Occipital lobe (tissue), 1 donor: ENCODE measurements at regions not wholly inside any gene's neighbourhood (a gene's known extent, or its start where the extent isn't known, plus 50 kb on each side); places are given as distances from the start of the nearest gene placed in this dataset.

Source experiments
- DNase-seq: peaks from one replicate; lab custom pipeline; 2025; lab: John Stamatoyannopoulos, UW

DNA sequence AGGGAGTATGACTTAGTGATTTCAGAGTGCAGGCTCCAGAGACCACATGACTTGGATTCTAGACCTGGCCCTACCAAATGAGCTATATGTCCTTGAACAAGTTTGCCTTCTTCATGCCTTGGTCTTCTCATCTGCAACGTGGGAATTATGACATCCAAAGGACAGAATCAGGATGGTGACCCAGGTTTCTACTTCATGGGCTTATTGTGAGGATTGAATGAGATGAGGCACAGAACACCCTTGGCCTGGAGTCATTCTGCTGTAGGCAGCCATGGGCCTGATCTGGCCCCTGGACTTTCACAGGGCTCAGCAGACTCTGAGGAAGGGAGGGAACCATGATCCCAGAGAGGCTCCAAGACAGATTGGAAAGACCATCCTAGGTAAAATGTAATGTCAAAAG, 85.6 kb upstream of the HAAO start:
- DNase-seq = no peak

DNA sequence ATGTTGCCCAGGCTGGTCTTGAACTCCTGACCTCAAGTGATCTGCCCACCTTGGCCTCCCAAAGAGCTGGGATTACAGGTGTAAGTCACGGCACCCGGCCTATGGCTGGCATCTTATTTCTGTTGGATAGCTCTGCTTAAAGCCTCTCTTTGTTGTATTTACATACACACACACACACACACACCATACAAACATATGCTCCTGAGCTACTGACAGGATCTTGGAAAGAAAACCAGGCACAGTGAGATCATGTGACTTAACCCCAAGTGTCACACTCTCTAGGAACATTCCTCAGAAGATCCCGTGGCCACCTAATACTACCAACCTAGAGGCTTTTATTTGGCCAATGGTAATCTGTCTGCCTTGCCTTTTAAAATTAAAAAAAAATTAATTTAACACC, 85.1 kb upstream of the HAAO start:
- no peak for DNase-seq

GRCh38 chr2:42876326-42876751, 84.0 kb upstream of the HAAO start:
- no peak for DNase-seq

GRCh38 chr2:42875880-42876279, 83.5 kb upstream of the HAAO start:
- no peak for DNase-seq

DNA sequence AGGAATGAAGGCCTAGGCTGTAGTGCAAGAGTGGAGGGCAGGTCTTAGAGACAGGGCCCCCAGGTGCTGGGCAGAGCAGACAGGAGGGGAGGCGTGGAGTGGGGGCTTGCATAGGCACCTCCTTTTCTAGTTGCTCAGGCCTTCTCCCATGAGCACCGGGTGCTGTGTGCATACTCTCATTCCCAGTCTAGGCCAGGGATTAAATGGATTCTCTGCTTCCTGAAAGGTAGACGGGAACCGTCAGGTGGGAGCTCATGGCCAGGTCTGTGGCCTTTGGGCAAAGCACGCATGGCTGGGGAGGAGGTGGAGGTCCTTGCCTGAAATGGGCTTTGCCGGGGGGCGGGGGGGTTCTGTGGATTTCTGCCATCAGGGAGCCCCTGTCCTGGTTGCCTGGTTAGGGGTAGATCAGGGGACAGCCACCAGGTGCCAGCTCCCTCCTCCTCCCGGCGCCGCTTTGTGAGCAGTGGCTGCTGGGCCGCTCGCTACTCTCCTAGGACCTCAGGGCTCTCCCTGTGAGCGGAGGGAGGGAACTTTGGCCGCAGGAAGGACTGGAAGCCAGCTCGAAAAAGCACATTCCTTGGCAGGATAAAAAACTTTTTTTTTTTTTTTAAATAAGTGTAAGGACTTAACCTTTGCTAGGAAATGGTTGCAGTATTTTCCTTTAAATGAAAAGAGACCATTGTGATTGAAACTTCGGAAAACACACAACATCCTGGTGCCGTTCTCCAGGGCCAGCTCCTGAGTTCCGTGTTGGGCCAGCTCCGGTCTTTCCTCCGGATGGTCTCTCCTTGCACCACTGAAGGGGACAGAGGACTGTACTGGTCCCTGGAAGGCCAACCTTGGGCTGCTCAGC, 82.8 kb upstream of the HAAO start:
- DNase-seq = no peak

DNA sequence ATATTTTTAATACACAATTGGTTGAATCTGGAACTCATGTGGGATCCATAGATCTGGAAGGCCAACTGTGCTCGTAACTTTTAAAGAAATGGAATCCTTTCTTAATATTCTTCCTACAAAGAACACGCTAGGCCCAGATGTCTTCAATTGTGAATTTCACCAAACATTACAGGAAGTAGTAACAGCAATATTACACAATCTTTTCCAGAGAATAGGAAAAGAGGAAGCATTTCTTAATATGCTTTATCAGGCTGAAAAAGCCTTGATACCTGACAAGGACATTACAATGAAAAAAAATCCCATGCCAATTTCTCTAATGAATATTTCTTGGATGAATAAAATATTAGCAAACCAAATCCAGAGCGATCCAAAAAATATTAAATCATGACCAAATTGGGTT, 80.3 kb upstream of the HAAO start:
- no peak for DNase-seq

DNA sequence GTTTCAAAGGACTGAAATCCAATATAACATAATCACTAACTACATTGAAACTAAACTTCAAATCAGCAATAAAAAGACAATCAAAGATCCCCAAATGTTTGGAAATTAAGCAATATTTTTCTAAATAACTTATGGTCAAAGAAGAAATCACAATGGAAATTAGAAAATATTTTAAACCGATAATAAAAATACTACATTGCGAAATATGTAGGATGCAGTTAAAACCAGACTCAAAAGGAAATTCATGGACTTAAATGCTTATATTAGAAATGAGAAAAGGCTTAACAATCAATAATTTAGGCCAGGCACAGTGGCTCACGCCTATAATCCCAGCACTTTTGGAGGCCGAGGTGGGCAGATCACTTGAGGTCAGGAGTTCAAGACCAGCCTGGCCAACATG, 79.0 kb upstream of the HAAO start:
- no peak for DNase-seq

DNA sequence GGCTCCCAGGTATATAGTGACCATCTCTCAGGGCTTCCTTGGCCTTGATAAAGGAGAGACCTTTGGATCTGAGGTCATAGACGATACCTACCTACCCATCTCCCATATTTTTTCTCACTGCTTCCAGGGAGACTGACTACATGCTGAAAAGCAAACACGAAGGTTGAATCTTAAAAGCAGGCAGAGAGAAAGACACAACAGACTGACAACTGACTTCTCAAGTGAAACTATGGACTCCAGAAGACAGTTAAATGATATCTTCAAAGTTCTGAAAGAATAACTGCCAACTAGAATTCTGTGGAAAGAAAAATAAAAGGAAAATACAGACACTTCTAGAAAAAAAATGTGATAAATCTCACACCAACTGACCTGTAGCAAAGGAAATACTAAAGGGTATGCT, 76.5 kb upstream of the HAAO start:
- DNase-seq = no peak

DNA sequence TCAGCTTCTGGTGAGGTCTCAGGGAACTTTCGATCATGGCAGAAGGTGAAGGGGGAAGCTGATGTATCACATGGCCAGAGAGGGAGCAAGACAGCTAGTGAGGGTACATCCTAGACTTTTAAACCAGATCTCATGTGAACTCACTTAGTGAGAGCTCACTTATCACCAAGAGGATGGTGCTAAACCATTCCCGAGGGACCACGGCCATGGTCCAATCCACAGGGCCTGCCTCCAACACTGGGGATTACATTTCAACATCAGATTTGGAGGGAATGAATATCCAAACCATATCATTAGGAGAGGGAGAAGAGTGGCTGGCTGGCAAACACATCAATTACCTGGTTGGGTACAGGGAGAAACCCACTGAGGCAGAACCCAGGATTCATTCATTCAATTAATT, 75.7 kb upstream of the HAAO start:
- no peak for DNase-seq

GRCh38 chr2:42867093-42868065, 75.0 kb upstream of the HAAO start:
- DNase-seq = no peak

GRCh38 chr2:42865884-42866881, 73.8 kb upstream of the HAAO start:
- DNase-seq = no peak

GRCh38 chr2:42864641-42865280, 72.4 kb upstream of the HAAO start:
- no peak for DNase-seq

GRCh38 chr2:42864222-42864621, 71.8 kb upstream of the HAAO start:
- no peak for DNase-seq

DNA sequence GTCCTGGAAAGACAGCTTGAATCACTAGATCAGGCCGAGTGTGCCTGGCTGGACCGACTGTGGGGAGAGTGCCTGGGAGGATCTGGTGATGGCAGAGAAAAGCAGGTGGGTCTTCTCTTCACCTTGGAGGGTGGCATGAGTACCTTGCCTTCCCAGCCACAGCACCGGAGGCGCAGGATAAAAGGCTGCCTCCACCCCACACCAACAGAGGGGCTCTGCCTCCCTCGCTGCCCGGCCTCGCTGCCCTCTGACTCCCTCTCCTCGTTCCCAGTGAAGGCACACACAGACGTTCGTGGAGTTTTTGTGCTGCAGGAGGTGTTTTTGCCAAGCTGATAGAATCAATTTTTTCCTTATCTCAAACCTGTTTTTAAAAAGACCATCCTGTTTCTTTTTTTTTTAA, 71.4 kb upstream of the HAAO start:
- no peak for DNase-seq

GRCh38 chr2:42863320-42863719, 70.9 kb upstream of the HAAO start:
- DNase-seq = no peak

DNA sequence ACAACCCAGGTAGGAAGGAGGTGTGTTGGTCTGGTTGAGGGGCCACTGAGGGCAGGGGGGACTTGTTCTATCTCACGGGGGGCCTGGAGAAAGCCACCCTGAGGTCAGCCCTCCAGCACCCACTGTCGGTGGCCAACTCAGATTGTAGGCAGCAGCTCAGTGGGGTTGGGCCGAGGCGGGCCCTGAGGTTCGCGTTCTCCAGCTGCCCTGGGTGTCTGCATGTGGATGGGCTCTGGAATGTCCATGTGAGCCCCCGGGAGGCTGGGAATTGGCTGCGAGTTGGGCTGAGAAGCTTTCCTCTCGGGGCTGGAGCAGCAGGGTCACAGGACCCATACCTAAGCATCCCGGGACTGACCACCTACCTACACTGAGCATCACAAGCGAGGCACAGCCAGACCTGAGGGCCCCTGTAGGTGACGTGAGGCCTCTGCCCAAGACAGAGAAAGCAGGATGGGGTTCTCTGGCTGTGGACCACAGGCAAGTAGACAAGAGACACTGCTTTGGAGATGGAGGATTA, 70.3 kb upstream of the HAAO start:
- no peak for DNase-seq

GRCh38 chr2:42861321-42861720, 68.9 kb upstream of the HAAO start:
- no peak for DNase-seq

- DNase-seq = no peak
Measured at GRCh38 chr2:42860319-42861094, 68.1 kb upstream of the HAAO start.

GRCh38 chr2:42859791-42860190, 67.4 kb upstream of the HAAO start:
- DNase-seq = no peak
